Brain pericyte (primary cell): ENCODE measurements at regions not wholly inside any gene's neighbourhood (a gene's known extent, or its start where the extent isn't known, plus 50 kb on each side); places are given as distances from the start of the nearest gene placed in this dataset.

ENCODE experiments used
- DNase-seq: peaks from one replicate; pipeline ENCODE4 v3.0.0-alpha.2; 2012; ENCODE audit warnings: low read depth, low spot score

DNA sequence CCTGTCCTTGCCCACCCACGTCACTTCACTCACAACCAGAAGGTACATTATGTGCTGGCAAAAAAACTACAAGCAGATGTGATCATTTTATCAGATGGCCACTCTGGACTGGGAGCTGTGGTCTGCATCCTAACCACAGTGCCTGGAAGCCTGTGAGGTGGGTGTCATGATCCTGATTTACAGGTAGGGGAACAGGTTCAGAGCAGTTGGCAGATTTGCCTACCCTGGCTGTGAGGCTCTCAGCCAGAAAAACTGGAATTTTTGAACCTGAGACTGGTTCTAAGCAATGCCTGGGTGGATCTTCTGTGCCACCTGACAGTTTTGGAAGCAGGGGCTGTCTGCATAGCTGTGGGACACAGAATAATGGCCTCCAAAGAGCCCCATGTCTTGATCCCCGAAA is 150.8 kb downstream of the SYF2 start:
- DNase-seq: no peak

DNA sequence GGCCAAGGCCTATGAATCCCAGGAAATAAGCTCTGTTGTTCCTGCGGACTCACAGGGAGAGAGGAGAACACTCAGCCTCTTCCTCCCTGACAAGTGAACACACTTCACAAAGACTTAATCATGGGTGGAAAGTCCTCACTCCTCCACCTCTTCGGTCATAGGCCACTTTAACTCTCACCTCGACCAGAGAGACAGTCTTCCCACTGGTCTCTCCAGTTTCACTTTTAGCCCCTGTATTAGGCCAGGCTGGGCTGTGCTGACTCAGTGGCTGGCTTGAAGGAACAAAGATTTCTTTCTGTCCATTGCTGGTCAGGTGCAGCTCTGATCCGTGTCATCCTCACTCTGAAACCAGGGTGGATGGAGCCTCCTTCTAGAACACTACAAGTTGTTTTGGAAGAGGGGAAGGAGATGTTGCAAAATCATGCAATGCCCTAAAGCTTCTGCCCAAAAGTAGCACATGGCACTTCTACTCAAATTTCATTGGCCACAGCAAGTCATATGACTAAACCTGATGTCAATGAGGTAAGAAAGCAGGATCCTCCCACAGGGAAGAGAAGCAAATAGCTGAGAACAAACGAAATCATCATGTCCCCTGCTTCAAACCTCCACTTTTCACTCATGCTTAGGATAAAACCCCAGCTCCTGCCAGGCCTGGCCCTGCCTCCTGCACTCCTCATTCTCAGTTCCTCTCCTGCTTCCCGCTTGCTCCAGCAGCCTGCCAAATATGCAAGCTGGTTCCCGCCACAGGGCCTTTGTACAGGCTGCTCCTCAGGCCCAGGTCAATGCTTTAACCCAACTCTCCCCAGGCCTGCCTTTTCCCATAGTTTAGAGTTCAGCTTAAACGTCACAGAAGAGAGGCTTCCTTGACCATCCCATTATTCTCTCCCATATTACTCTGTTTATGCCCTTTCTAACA is 150.5 kb upstream of the RUNX3 start:
- no peak for DNase-seq

GRCh38 chr1:25079048-25079447 is 149.0 kb upstream of the RUNX3 start:
- DNase-seq: no peak

- no peak for DNase-seq
These were observed 144.5 kb upstream of the RUNX3 start for GRCh38 chr1:25074351-25075227.

DNA sequence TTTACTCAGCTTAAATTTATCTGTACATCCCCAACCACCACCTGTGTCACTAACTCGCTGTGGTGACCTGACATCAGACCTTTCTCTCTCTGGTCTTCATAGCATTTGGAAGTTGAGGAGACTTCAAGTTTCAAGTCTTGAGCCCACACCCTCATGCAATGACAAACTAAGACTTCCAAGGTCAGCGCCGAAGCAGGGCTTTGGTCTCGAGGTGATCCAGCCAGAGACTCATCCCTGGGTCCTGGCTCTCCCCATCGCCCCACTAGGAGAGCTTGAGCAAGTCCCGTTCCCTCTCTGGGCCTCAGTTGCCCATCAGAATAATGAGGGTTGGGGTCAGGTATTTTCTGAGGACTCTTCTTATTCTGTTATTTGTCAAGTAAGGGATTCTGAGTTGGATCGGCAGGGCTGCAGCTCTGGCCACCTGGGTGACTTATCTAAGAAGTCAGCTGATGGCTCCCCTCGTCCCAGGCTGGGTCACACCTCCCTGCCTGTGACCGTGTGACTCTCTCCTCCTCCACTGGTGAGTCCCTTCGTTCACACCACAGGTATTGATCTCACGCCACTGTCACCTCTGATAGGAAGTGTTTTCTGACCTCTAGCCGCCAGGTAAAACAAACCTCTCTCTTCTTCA is 143.7 kb upstream of the RUNX3 start:
- DNase-seq: no peak

GRCh38 chr1:25072461-25072860 is 142.4 kb upstream of the RUNX3 start:
- DNase-seq: no peak

GRCh38 chr1:25068829-25069228 is 138.8 kb upstream of the RUNX3 start:
- no peak for DNase-seq

DNA sequence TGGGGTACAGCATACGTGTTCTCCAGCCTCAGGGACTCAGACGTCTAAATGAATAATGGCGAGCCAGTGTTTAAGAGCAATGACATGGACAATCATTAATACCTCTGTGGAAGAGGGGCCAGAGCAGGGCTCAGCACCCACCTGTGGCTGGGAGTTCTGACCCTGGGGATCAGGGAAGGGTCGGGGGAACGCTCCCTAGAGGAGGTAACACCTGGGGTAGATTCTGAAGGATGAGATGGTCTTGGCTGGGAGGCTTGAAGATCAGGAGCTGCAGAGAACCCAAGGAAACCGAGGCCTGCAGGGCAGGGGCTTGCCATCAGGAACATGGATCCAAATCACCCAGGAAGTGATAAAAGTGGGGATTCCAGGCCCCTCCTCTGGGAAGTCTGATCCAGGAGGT is 138.2 kb upstream of the RUNX3 start:
- no peak for DNase-seq

- no peak for DNase-seq
These were observed 137.6 kb upstream of the RUNX3 start for GRCh38 chr1:25067518-25068251.

- no peak for DNase-seq
These were observed 136.8 kb upstream of the RUNX3 start for GRCh38 chr1:25066731-25067517.

- no peak for DNase-seq
These were observed 136.2 kb upstream of the RUNX3 start for GRCh38 chr1:25066256-25066655.

DNA sequence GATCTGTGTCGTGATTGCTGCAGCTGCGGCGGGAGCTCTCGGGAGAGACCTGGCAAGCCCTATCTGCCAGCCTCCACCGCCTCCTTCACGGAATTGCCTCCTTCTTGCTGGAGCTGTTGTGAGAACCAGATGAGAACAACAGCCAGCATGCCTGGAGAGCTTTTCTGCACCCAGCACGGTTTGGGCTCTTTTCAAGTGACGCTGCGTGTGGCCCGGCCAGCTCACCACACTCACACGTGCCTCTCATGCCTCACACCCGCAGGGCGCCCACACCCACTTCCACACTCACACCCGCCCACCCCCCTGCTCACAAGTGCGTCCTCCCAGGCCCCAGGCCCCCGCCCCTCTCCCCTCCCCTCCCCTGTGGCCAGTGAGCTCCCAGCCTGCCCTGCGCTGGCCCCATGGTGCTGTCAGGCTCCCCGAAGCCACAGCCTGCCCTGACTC is 135.7 kb upstream of the RUNX3 start:
- DNase-seq: no peak

DNA sequence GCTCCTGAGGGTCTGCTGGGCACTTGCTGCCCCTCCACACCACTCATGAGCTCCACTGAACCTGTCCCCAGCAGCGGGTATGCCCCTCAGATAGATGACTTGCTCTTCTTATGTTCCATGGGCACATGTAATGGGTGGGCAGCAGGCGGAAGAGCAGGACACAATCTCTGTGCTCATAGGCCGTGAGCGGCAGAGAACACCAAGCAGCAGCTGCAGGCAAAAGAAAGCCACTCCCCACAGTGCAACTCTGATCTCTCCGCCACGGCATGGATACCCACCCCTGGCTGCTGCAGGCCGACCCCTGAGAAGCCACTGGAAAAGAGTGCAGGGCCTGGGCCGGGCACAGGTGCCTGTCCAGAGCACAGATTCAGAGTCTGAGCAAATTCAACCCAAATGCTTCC is 135.2 kb upstream of the RUNX3 start:
- DNase-seq: no peak

DNA sequence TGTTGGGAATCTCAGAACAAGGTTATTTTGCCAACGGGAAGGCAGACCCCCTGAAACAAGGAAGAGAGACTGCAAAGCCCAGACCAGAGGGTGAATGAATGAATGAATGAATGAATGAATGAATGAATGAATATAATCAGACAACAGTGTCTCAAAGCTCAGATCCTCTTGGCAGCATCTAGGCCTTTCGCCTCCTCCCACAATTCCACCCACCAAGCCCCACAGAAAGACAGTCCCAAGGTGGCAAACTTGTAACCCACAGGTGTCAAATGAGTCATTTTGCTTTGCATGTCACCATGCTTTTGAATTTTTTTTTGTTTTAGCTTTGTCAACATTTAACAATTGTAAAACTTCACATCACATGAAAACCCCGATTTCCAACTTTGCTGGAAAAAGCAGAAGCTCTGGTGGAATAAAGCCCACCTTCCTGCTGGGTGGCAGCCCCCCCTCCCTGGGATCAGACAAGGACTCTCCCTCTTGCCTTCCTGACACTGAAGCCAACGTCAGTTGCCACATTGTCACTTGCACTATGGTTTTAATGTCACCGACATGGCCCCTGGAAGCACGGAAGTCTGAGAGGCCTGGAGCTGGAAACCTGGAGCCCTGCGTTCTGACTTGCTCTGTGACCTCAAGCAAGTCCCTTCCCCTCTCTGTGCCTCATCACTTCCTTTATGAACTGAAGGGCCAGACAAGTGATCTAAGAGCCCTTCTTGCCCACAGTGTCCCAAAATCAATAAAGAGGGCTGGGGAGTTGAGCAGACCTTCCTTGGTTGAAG is 134.6 kb upstream of the RUNX3 start:
- no peak for DNase-seq

DNA sequence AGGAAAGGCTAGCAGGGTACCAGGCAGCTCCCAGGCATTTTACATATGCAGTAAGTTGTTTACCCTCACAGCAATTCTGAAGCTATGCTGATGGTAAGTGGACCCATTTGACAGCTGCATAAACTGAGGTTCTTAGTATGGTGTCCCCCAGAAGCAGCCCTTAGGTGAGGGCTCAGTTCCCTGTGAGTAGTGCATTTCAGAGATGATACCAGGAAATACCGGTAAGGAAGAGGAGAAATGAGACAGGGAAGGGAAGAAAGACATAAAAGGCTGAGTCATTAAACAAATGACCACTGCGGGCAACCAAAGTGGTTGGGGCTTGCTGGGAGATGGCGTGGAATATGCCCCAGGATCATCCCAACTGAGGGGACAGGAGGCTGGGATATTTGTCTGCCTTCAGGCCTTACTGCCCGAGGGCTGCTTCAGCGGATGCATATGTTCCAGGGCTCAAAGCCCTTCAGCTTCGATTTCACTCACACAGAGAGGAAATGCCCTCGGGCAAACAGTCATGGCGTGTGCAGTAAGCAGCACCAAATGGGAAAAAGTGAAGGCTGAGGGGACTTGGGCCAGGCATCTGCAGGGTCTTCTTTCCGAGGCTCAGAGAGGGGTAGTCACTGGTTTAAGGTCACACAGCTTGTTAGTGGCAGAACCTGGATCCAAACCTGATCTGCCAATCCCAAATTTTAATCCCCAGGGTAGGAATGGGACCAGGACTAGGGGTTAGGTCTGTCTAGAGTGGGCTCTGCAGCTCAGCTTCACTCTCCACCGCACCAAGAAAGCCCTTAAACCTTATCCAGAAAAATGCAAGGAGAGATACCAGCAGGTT is 133.7 kb upstream of the RUNX3 start:
- DNase-seq: peak; percentile 6

DNA sequence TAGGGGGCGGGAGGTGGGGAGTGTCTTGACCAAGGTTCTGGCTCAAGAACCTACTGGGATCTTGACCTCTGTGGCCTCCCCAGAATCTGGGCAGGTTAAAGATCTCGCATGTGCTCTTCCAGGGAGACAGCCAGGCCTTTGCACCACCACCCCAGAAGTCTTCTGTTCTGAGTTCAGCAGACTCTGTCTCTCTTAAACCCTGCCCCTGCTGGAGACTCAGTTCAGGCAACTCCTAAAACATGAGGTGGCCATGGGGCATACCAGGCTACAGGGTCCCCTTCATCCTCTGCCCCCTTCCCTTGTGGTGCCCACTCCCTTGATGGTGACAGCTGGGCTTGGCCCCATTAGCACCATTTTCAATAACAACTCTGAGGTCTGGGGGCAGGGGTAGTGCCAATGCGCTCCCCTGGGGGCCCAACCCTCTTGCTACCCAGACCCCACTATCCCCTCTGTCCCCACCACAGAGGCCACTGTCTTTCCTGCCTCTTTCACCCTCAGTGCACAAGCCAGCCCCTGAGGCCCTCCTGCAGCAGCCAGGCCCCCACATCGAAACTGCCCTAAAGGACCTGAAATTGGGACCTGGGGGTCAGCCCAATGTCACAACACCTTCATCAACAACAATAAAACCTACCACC is 132.7 kb upstream of the RUNX3 start:
- DNase-seq: no peak

- no peak for DNase-seq
These were observed 131.4 kb upstream of the RUNX3 start for GRCh38 chr1:25061261-25061995.

- no peak for DNase-seq
These were observed 127.1 kb upstream of the RUNX3 start for GRCh38 chr1:25057188-25057587.
